Smooth muscle cell (in vitro differentiated cells): ENCODE measurements at regions not wholly inside any gene's neighbourhood (a gene's known extent, or its start where the extent isn't known, plus 50 kb on each side); places are given as distances from the start of the nearest gene placed in this dataset.

ENCODE experiments used
- DNase-seq: peaks from one replicate; lab custom pipeline; 2025; ENCODE audit not compliant: unreplicated experiment; lab: John Stamatoyannopoulos, UW
- H2AFZ ChIP-seq: fragments of 200-600 bp; sonication (generic); 2 replicates; pipeline ENCODE4 v1.6.0; 2016; ENCODE audit warnings: antibody characterized with exemption, low read depth, mild to moderate bottlenecking
- H3F3A ChIP-seq: fragments of 200-600 bp; sonication (generic); 2 replicates; pipeline ENCODE4 v1.6.0; 2017; ENCODE audit warnings: antibody characterized with exemption, low read depth
- H3K27ac ChIP-seq: fragments of 200-600 bp; sonication (generic); 2 replicates; pipeline ENCODE4 v1.5.1; 2016; ENCODE audit warnings: low read depth, mild to moderate bottlenecking
- H3K27me3 ChIP-seq: fragments of 200-600 bp; sonication (generic); 2 replicates; pipeline ENCODE4 v1.6.1; 2016; ENCODE audit warnings: low read depth, mild to moderate bottlenecking
- H3K36me3 ChIP-seq: fragments of 200-600 bp; sonication (generic); 2 replicates; pipeline ENCODE4 v1.5.1; 2016; ENCODE audit warnings: low read depth
- H3K4me1 ChIP-seq: fragments of 200-600 bp; sonication (generic); 2 replicates; pipeline ENCODE4 v1.5.1; 2016; ENCODE audit warnings: low read depth
- H3K4me2 ChIP-seq: fragments of 200-600 bp; sonication (generic); 2 replicates; pipeline ENCODE4 v1.6.0; 2016; ENCODE audit warnings: mild to moderate bottlenecking
- H3K4me3 ChIP-seq: fragments of 200-600 bp; sonication (generic); 2 replicates; pipeline ENCODE4 v1.5.1; 2016; ENCODE audit warnings: mild to moderate bottlenecking
- H3K79me2 ChIP-seq: fragments of 200-600 bp; sonication (generic); 2 replicates; pipeline ENCODE4 v1.6.0; 2016; ENCODE audit warnings: low read depth, mild to moderate bottlenecking
- H3K9ac ChIP-seq: fragments of 200-600 bp; sonication (generic); 2 replicates; pipeline ENCODE4 v1.6.0; 2016; ENCODE audit warnings: low read depth
- H3K9me3 ChIP-seq: fragments of 200-600 bp; sonication (generic); replicated peaks from 2 replicates; pipeline ENCODE4 v1.5.1; 2016; ENCODE audit warnings: low read depth
- H4K20me1 ChIP-seq: fragments of 200-600 bp; sonication (generic); 2 replicates; pipeline ENCODE4 v1.6.0; 2016; ENCODE audit warnings: low read depth
- WGBS: methylation state at CpG from one replicate; pipeline ENCODE4 v1.1.7; 2016; ENCODE audit warnings: low lambda C conversion rate; 5-methylcytosine and 5-hydroxymethylcytosine counted together
- TF ChIP-seq, protein P1 (sequence below): fragments of 200-600 bp; sonication (generic); IDR thresholded peaks from 2 replicates; pipeline ENCODE4 v1.5.1; 2017; ENCODE audit warnings: borderline replicate concordance, mild to moderate bottlenecking, antibody characterized with exemption; ENCODE audit not compliant: insufficient read depth, poor library complexity, severe bottlenecking

DNA sequence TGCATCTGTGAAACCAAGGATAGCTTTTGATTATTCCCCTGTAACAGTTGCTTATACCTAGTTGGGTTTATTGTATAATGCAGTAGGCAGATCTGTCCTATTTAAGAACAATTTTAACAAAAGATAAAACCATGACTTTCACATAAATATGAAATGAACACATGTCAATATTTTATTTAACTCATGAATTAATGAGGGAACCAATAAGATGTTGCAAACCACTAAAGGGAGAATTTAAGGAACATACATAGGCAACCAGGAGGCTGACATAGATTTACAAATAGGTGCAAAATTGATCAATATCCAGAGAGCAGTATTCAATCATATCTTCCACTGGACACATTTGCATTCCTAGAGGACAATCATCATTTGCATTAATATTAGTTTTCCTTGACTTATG lies 280.0 kb upstream of the BRINP1 start:
- Histone ChIP-seq H3K9me3 (no peaks in the 10 kb centered on the region), H3K4me2 (no peak overlapping the region), H3K27me3 (no peaks in the 10 kb centered on the region), H3F3A (no peaks in the 10 kb centered on the region), H3K79me2 (no peaks in the 10 kb centered on the region), H3K36me3 (no peaks in the 10 kb centered on the region), H3K27ac (no peak overlapping the region), H2AFZ (no peak overlapping the region), H3K4me1 (no peaks in the 10 kb centered on the region), H3K4me3 (no peak overlapping the region), H3K9ac (no peak overlapping the region), H4K20me1 (no peaks in the 10 kb centered on the region)
- TF ChIP-seq, protein P1, sequence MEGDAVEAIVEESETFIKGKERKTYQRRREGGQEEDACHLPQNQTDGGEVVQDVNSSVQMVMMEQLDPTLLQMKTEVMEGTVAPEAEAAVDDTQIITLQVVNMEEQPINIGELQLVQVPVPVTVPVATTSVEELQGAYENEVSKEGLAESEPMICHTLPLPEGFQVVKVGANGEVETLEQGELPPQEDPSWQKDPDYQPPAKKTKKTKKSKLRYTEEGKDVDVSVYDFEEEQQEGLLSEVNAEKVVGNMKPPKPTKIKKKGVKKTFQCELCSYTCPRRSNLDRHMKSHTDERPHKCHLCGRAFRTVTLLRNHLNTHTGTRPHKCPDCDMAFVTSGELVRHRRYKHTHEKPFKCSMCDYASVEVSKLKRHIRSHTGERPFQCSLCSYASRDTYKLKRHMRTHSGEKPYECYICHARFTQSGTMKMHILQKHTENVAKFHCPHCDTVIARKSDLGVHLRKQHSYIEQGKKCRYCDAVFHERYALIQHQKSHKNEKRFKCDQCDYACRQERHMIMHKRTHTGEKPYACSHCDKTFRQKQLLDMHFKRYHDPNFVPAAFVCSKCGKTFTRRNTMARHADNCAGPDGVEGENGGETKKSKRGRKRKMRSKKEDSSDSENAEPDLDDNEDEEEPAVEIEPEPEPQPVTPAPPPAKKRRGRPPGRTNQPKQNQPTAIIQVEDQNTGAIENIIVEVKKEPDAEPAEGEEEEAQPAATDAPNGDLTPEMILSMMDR = no peak
- no peak for DNase-seq

DNA sequence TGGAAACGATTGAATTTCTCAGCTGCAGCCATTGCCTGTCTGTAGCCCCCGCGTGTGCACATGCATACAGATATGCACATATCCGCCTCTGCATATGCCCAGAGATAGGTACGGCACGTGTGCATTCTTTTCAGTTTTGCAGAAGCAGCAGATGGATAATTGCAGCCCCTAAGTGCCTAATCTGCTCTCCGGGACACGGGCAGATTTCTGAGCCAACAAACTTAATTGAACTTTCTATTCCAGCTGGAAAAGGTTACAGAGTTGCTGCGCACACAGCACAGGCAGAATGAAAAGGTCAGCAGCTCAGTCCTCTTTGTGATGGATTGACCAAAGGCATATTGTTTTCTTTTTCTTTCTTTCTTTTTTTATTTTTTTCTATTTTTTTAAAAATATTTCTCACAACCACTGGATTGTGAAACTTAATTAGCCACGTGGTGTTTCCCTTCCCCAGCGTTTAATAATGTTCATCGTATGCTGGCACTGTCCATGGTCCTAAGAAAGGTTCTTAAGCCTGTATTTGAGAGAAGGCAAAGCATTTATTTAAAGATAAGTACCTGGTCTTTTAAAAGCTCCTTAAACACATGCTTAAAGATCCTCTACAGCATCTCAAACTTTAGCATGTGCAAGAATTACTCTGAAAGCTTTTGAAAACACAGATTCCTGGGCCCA lies 270.2 kb upstream of the BRINP1 start:
- 69% methylated on average over 12 of the region's 12 CpGs for WGBS
- no peaks in the 10 kb centered on the region for H3K36me3 ChIP-seq
- no peaks in the 10 kb centered on the region for H3K4me1 ChIP-seq
- H3K79me2 ChIP-seq = no peaks in the 10 kb centered on the region
- no peak overlapping the region for H3K27ac ChIP-seq
- TF ChIP-seq, protein P1 = no peak
- H3K27me3 ChIP-seq = no peaks in the 10 kb centered on the region
- no peak overlapping the region for H3K9ac ChIP-seq
- H3K4me3 ChIP-seq = no peak overlapping the region
- no peak overlapping the region for H2AFZ ChIP-seq
- no peaks in the 10 kb centered on the region for H3K9me3 ChIP-seq
- H3K4me2 ChIP-seq = no peak overlapping the region
- DNase-seq = no peak
- no peaks in the 10 kb centered on the region for H4K20me1 ChIP-seq
- H3F3A ChIP-seq = no peaks in the 10 kb centered on the region

DNA sequence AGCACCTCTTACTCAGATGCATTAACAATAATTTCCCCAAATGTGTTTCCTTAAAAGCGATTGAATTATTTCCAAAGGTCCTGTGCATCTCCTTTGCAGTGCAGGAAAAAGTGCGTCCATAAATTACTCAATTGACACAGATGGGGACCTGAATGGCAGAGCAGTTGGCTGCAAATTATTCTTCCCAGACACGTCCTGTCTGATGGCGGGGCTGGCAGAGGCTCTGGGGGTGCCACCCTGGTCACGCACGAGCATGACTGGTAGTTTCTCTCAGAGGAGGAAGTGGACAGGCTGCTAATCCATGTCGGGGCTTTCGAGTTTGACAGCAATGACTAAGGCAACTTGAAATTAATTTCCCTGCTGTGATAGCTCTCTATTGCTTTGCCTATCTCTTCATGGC lies 264.8 kb upstream of the BRINP1 start:
- H3F3A ChIP-seq = no peaks in the 10 kb centered on the region
- no peak for DNase-seq
- H3K9me3 ChIP-seq = no peaks in the 10 kb centered on the region
- no peak overlapping the region for H3K4me2 ChIP-seq
- H2AFZ ChIP-seq = no peak overlapping the region
- H3K79me2 ChIP-seq = no peaks in the 10 kb centered on the region
- H3K4me1 ChIP-seq = no peaks in the 10 kb centered on the region
- no peak overlapping the region for H3K9ac ChIP-seq
- no peaks in the 10 kb centered on the region for H3K36me3 ChIP-seq
- no peak overlapping the region for H3K27ac ChIP-seq
- no peaks in the 10 kb centered on the region for H4K20me1 ChIP-seq
- H3K4me3 ChIP-seq = no peak overlapping the region
- TF ChIP-seq, protein P1 = no peak
- no peaks in the 10 kb centered on the region for H3K27me3 ChIP-seq
- WGBS = 89% methylated on average over 8 of the region's 8 CpGs

DNA sequence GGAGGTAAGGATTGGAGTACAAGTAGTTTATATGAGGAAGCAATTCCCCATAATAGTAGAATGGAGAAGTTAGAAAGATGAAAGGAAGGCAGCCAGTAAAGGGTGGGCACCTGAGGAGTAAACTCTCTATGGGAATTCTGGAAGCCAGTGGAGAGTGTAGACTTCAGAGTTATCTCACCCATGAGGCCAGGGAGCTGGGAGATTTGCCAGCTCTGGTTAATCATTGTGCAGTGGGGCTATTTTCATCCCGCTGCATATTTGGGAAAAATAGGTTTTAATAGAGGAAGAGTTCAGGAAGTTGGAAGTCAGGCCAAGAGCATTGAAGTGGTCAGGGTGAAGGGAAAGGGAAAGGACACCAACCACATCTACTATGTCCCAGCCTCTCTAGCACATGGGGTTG lies 242.3 kb upstream of the BRINP1 start:
- H3K36me3 ChIP-seq = no peaks in the 10 kb centered on the region
- no peaks in the 10 kb centered on the region for H3K79me2 ChIP-seq
- no peak overlapping the region for H3K4me2 ChIP-seq

More for the DNA sequence above, 242.3 kb upstream of the BRINP1 start:
- WGBS = 93% methylated on average over 1 of the region's 1 CpG
- no peaks in the 10 kb centered on the region for H3K9me3 ChIP-seq
- no peak overlapping the region for H3K27ac ChIP-seq
- TF ChIP-seq, protein P1 = no peak
- H3F3A ChIP-seq = no peaks in the 10 kb centered on the region
- H3K9ac ChIP-seq = no peak overlapping the region
- no peaks in the 10 kb centered on the region for H3K4me1 ChIP-seq
- DNase-seq = no peak
- H3K27me3 ChIP-seq = no peaks in the 10 kb centered on the region
- H3K4me3 ChIP-seq = no peak overlapping the region
- H2AFZ ChIP-seq = no peak overlapping the region
- no peaks in the 10 kb centered on the region for H4K20me1 ChIP-seq
